OCI-LY1 (cell line): ENCODE measurements at regions not wholly inside any gene's neighbourhood (a gene's known extent, or its start where the extent isn't known, plus 50 kb on each side); places are given as distances from the start of the nearest gene placed in this dataset.

ENCODE experiments used
- H2AFZ ChIP-seq: fragments of 200-600 bp; sonication (generic), shearing (Covaris generic); 2 replicates; pipeline ENCODE4 v1.6.0; 2014; ENCODE audit warnings: antibody characterized with exemption, mild to moderate bottlenecking, low read length
- H3F3A ChIP-seq: fragments of 200-600 bp; sonication (generic), shearing (Covaris generic); 2 replicates; pipeline ENCODE4 v1.6.0; 2014; ENCODE audit warnings: mild to moderate bottlenecking, antibody characterized with exemption, low read length, moderate library complexity; ENCODE audit not compliant: insufficient read depth
- H3K27ac ChIP-seq: fragments of 200-600 bp; sonication (generic); 2 replicates; pipeline ENCODE4 v1.5.1; 2014; ENCODE audit warnings: low read length, mixed run types, mild to moderate bottlenecking, low read depth; ENCODE audit not compliant: poor library complexity, severe bottlenecking
- H3K27me3 ChIP-seq: fragments of 200-600 bp; sonication (generic); 2 replicates; pipeline ENCODE4 v1.6.0; 2014; ENCODE audit warnings: antibody characterized with exemption, mild to moderate bottlenecking, low read length, moderate library complexity; ENCODE audit not compliant: insufficient read depth
- H3K36me3 ChIP-seq: fragments of 200-600 bp; sonication (generic); 2 replicates; pipeline ENCODE4 v1.6.1; 2014; ENCODE audit warnings: mild to moderate bottlenecking, antibody characterized with exemption, low read length, moderate library complexity, mixed read lengths; ENCODE audit not compliant: insufficient read depth
- H3K4me1 ChIP-seq: fragments of 200-600 bp; sonication (generic); 2 replicates; pipeline ENCODE4 v1.5.1; 2014; ENCODE audit warnings: mild to moderate bottlenecking, low read length, moderate library complexity; ENCODE audit not compliant: insufficient read depth, severe bottlenecking
- H3K4me2 ChIP-seq: fragments of 200-600 bp; sonication (generic), shearing (Covaris generic); 2 replicates; pipeline ENCODE4 v1.6.1; 2014; ENCODE audit warnings: low read length
- H3K4me3 ChIP-seq: fragments of 200-600 bp; sonication (generic); 2 replicates; pipeline ENCODE4 v1.5.1; 2014; ENCODE audit warnings: low read length, low read depth, mild to moderate bottlenecking, mixed read lengths; ENCODE audit not compliant: poor library complexity, severe bottlenecking
- H3K79me2 ChIP-seq: fragments of 200-600 bp; shearing (Covaris generic); 2 replicates; pipeline ENCODE4 v1.6.1; 2016; ENCODE audit warnings: mixed run types, low read length, mixed read lengths; ENCODE audit not compliant: insufficient read depth
- H3K9ac ChIP-seq: fragments of 200-600 bp; sonication (generic), shearing (Covaris generic); 2 replicates; pipeline ENCODE4 v1.6.1; 2014; ENCODE audit warnings: mild to moderate bottlenecking, low read length, mixed read lengths
- H3K9me2 ChIP-seq: fragments of 200-600 bp; sonication (generic), shearing (Covaris generic); 2 replicates; pipeline ENCODE4 v1.6.1; 2014; ENCODE audit warnings: low read depth, mild to moderate bottlenecking, low read length, mixed read lengths
- H3K9me3 ChIP-seq: fragments of 200-600 bp; shearing (Covaris generic); 2 replicates; pipeline ENCODE4 v1.6.1; 2014; ENCODE audit warnings: low read length, mixed read lengths
- H4K20me1 ChIP-seq: fragments of 200-600 bp; sonication (generic), shearing (Covaris generic); 2 replicates; pipeline ENCODE4 v1.6.0; 2016; ENCODE audit warnings: mild to moderate bottlenecking, low read length; ENCODE audit not compliant: insufficient read depth
- EZH2 ChIP-seq: fragments of 200-600 bp; sonication (generic), shearing (Covaris generic); IDR thresholded peaks from 2 replicates; pipeline ENCODE4 v1.8.0; 2017; ENCODE audit warnings: borderline replicate concordance, mixed run types, mild to moderate bottlenecking, antibody characterized with exemption, low read length, moderate library complexity, mixed read lengths
- TF ChIP-seq, protein P1 (sequence below): fragments of 200-600 bp; sonication (generic), shearing (Covaris generic); IDR thresholded peaks from 2 replicates; pipeline ENCODE4 v1.5.1; 2017; ENCODE audit warnings: mild to moderate bottlenecking, antibody characterized with exemption, low read length, moderate library complexity, mixed read lengths

DNA sequence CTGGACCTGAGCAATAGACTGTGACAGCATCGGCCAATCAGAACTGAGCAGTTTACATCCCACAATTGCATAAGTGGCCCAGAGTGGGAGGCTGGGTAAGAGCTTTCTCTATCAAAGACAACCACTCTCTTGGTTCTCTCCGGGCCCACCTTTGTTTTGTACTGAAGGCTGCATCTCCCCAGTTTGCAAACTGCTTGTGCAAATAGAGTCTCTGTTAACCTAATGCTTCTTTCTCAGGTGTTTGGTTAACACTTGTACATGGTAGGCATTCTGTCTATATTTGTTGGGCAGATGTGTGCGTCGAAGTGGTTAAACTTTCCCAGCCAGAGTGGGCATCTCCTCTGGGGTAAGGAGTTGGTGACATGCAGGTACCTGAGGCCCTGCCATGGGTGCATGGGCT lies 177.1 kb downstream of the CDH26 start:
- Histone ChIP-seq H3K4me1 (no peaks in the 10 kb centered on the region), H2AFZ (no peak overlapping the region), H4K20me1 (no peaks in the 10 kb centered on the region), H3K9me3 (no peaks in the 10 kb centered on the region), H3K4me3 (no peak overlapping the region), H3F3A (no peaks in the 10 kb centered on the region), H3K36me3 (no peaks in the 10 kb centered on the region), H3K27ac (no peak overlapping the region), H3K9me2 (no peaks in the 10 kb centered on the region), H3K9ac (no peak overlapping the region), H3K27me3 (no peaks in the 10 kb centered on the region; the same call in 1 of the 2 replicates), H3K4me2 (no peak overlapping the region), H3K79me2 (no peaks in the 10 kb centered on the region)
- TF ChIP-seq, protein P1, sequence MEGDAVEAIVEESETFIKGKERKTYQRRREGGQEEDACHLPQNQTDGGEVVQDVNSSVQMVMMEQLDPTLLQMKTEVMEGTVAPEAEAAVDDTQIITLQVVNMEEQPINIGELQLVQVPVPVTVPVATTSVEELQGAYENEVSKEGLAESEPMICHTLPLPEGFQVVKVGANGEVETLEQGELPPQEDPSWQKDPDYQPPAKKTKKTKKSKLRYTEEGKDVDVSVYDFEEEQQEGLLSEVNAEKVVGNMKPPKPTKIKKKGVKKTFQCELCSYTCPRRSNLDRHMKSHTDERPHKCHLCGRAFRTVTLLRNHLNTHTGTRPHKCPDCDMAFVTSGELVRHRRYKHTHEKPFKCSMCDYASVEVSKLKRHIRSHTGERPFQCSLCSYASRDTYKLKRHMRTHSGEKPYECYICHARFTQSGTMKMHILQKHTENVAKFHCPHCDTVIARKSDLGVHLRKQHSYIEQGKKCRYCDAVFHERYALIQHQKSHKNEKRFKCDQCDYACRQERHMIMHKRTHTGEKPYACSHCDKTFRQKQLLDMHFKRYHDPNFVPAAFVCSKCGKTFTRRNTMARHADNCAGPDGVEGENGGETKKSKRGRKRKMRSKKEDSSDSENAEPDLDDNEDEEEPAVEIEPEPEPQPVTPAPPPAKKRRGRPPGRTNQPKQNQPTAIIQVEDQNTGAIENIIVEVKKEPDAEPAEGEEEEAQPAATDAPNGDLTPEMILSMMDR = no peak
- TF ChIP-seq EZH2 = no peak

DNA sequence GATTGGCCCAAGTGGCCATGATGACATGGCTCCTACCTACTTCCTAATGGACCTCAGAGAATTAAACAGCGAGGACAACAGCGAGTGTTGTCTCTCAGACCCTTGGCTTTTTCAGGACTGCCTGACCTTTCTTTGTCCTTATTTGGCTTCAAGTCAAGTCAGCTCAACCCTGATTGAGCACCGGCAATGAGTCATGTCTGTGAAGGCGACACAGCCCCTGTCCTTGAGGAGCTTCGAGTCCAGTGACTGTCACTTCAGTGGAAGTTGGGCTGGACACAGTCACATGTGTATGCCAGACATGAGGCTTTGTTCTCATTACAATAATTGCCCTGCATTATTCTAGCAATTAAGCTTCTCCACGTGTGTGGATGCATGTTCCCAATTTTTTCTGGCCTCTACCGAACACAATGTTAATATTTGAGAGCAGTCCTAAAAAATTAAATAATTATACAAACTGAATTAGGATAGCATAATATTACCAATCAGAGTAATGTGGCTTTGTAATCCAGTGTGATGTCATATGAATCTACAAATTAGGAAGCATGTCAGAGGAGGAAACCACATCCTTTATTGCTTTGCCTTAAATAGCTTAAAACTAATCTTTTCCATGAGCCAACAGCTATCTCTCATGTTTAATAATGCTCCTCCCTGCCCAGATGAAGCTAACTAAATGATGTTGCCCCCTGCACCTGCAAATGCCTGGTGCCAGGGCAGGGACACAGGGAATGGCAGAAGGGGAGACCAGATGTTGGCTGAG lies 178.6 kb downstream of the CDH26 start:
- no peaks in the 10 kb centered on the region for H4K20me1 ChIP-seq
- H3K9me3 ChIP-seq = no peaks in the 10 kb centered on the region
- no peak overlapping the region for H3K27ac ChIP-seq
- no peaks in the 10 kb centered on the region for H3K4me1 ChIP-seq
- H3F3A ChIP-seq = no peaks in the 10 kb centered on the region
- no peak overlapping the region for H3K4me3 ChIP-seq
- no peaks in the 10 kb centered on the region; the same call in 1 of the 2 replicates for H3K27me3 ChIP-seq
- no peaks in the 10 kb centered on the region for H3K79me2 ChIP-seq
- H3K36me3 ChIP-seq = no peaks in the 10 kb centered on the region
- no peak overlapping the region for H3K9ac ChIP-seq
- no peaks in the 10 kb centered on the region for H3K9me2 ChIP-seq
- no peak overlapping the region for H2AFZ ChIP-seq
- H3K4me2 ChIP-seq = no peak overlapping the region
- TF ChIP-seq, protein P1 = no peak
- TF ChIP-seq EZH2 = no peak

DNA sequence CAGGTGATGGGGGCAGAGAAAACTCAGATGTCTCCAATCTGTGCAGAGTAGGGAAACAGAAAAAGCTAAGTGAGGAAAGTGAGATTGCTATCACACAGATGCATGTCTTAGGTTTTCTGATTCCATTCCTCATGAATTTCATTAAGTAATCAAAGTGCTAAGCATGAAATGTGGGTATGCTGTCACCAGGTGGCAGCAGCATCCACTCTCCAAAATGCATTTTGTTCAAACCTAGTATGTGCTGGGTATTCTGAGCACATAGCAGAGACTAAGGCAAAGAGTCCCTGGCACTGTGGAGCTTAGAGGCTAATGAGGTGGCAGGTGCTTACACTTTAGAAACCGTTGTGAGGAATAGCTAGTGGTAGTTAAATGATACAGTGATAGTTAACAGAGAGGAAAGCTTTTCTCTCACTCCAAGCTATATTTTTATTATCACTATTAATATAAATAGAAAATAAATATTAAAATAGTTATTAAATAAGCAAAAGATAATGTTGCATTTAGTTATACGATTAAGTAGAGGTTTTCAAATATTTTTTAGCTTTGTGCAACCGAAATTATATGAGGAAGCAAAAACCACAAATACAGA lies 179.5 kb downstream of the CDH26 start:
- H4K20me1 ChIP-seq = no peaks in the 10 kb centered on the region
- no peak overlapping the region for H2AFZ ChIP-seq
- H3K4me1 ChIP-seq = no peaks in the 10 kb centered on the region
- H3K9me3 ChIP-seq = no peaks in the 10 kb centered on the region
- H3K27ac ChIP-seq = no peak overlapping the region
- H3K79me2 ChIP-seq = no peaks in the 10 kb centered on the region
- H3K27me3 ChIP-seq = no peaks in the 10 kb centered on the region; the same call in 1 of the 2 replicates
- H3K4me2 ChIP-seq = no peak overlapping the region
- H3K36me3 ChIP-seq = no peaks in the 10 kb centered on the region
- no peak overlapping the region for H3K4me3 ChIP-seq
- no peaks in the 10 kb centered on the region for H3F3A ChIP-seq
- no peaks in the 10 kb centered on the region for H3K9me2 ChIP-seq
- TF ChIP-seq, protein P1 = peak; percentile 40; the same call in 1 of the 2 replicates
- no peak for TF ChIP-seq EZH2
- no peak overlapping the region for H3K9ac ChIP-seq
